ENCODE measurements at regions not wholly inside any gene's neighbourhood (a gene's known extent, or its start where the extent isn't known, plus 50 kb on each side); places are given as distances from the start of the nearest gene placed in this dataset.

GRCh38 chr2:123179526-123179925 is 845.6 kb upstream of the CNTNAP5 start:
- Mint-ChIP-seq H3K27me3 (ENCODE audit: unreplicated experiment) (no peaks in the 10 kb centered on the region), H3K4me3 (ENCODE audit: unreplicated experiment) (no peak overlapping the region), H3K36me3 (ENCODE audit: unreplicated experiment) (no peaks in the 10 kb centered on the region), H3K27ac (ENCODE audit: unreplicated experiment) (no peak overlapping the region), H3K4me1 (ENCODE audit: unreplicated experiment) (peaks cover 9% of the 10 kb centered on the region), H3K9me3 (ENCODE audit: unreplicated experiment) (peaks cover 15% of the 10 kb centered on the region)
- no peak for DNase-seq (ENCODE audit: extremely low spot score, unreplicated experiment)
- TF ChIP-seq CTCF (IDR thresholded peaks at IDR 0.05) = no peak

- H3K4me3 Mint-ChIP-seq (ENCODE audit: unreplicated experiment) = no peak overlapping the region
- no peaks in the 10 kb centered on the region for H3K9me3 Mint-ChIP-seq (ENCODE audit: unreplicated experiment)
- H3K36me3 Mint-ChIP-seq (ENCODE audit: unreplicated experiment) = no peaks in the 10 kb centered on the region
- no peak overlapping the region for H3K27ac Mint-ChIP-seq (ENCODE audit: unreplicated experiment)
- H3K27me3 Mint-ChIP-seq (ENCODE audit: unreplicated experiment) = no peaks in the 10 kb centered on the region
- no peak for DNase-seq (ENCODE audit: extremely low spot score, unreplicated experiment)
- H3K4me1 Mint-ChIP-seq (ENCODE audit: unreplicated experiment) = no peaks in the 10 kb centered on the region
- no peak for TF ChIP-seq CTCF (IDR thresholded peaks at IDR 0.05)
These were observed 829.1 kb upstream of the CNTNAP5 start for GRCh38 chr2:123195957-123196356.

GRCh38 chr2:123200035-123200434 is 825.1 kb upstream of the CNTNAP5 start:
- Mint-ChIP-seq H3K4me1 (ENCODE audit: unreplicated experiment) (no peaks in the 10 kb centered on the region), H3K36me3 (ENCODE audit: unreplicated experiment) (no peaks in the 10 kb centered on the region), H3K9me3 (ENCODE audit: unreplicated experiment) (peaks cover 12% of the 10 kb centered on the region), H3K4me3 (ENCODE audit: unreplicated experiment) (no peak overlapping the region), H3K27me3 (ENCODE audit: unreplicated experiment) (no peaks in the 10 kb centered on the region), H3K27ac (ENCODE audit: unreplicated experiment) (no peak overlapping the region)
- DNase-seq (ENCODE audit: extremely low spot score, unreplicated experiment) = no peak
- no peak for TF ChIP-seq CTCF (IDR thresholded peaks at IDR 0.05)

GRCh38 chr2:123207245-123207644 is 817.8 kb upstream of the CNTNAP5 start:
- no peaks in the 10 kb centered on the region for H3K36me3 Mint-ChIP-seq (ENCODE audit: unreplicated experiment)
- no peak overlapping the region for H3K27ac Mint-ChIP-seq (ENCODE audit: unreplicated experiment)
- no peaks in the 10 kb centered on the region for H3K27me3 Mint-ChIP-seq (ENCODE audit: unreplicated experiment)
- peaks cover 3% of the 10 kb centered on the region for H3K4me1 Mint-ChIP-seq (ENCODE audit: unreplicated experiment)
- peaks cover 11% of the 10 kb centered on the region for H3K9me3 Mint-ChIP-seq (ENCODE audit: unreplicated experiment)
- TF ChIP-seq CTCF (IDR thresholded peaks at IDR 0.05) = no peak
- no peak for DNase-seq (ENCODE audit: extremely low spot score, unreplicated experiment)
- H3K4me3 Mint-ChIP-seq (ENCODE audit: unreplicated experiment) = no peak overlapping the region

GRCh38 chr2:123209202-123209601 is 815.9 kb upstream of the CNTNAP5 start:
- DNase-seq (ENCODE audit: extremely low spot score, unreplicated experiment) = no peak
- peaks cover 3% of the 10 kb centered on the region for H3K4me1 Mint-ChIP-seq (ENCODE audit: unreplicated experiment)
- no peaks in the 10 kb centered on the region for H3K9me3 Mint-ChIP-seq (ENCODE audit: unreplicated experiment)
- no peak overlapping the region for H3K4me3 Mint-ChIP-seq (ENCODE audit: unreplicated experiment)
- H3K27me3 Mint-ChIP-seq (ENCODE audit: unreplicated experiment) = no peaks in the 10 kb centered on the region
- no peaks in the 10 kb centered on the region for H3K36me3 Mint-ChIP-seq (ENCODE audit: unreplicated experiment)
- H3K27ac Mint-ChIP-seq (ENCODE audit: unreplicated experiment) = no peak overlapping the region
- TF ChIP-seq CTCF (IDR thresholded peaks at IDR 0.05) = no peak

Data from osteocyte (in vitro differentiated cells).